KMS-11 (cell line): ENCODE measurements at regions not wholly inside any gene's neighbourhood (a gene's known extent, or its start where the extent isn't known, plus 50 kb on each side); places are given as distances from the start of the nearest gene placed in this dataset.

Experiments
- H2AFZ ChIP-seq: fragments of 200-600 bp; sonication (generic); 2 replicates; pipeline ENCODE4 v1.6.1; 2016; ENCODE audit warnings: antibody characterized with exemption, mixed run types, low read depth
- H3K27ac ChIP-seq: fragments of 200-600 bp; sonication (generic); 2 replicates; pipeline ENCODE4 v1.6.1; 2016; ENCODE audit warnings: mild to moderate bottlenecking, mixed run types
- H3K27me3 ChIP-seq: fragments of 200-600 bp; sonication (generic); 2 replicates; pipeline ENCODE4 v1.6.1; 2017; ENCODE audit warnings: mild to moderate bottlenecking, low read depth, mixed run types, moderate library complexity; ENCODE audit not compliant: insufficient read depth
- H3K36me3 ChIP-seq: fragments of 200-600 bp; sonication (generic); 2 replicates; pipeline ENCODE4 v1.6.1; 2017; ENCODE audit warnings: mild to moderate bottlenecking, mixed run types; ENCODE audit not compliant: insufficient read depth
- H3K4me1 ChIP-seq: fragments of 200-600 bp; sonication (generic); 2 replicates; pipeline ENCODE4 v1.6.1; 2016; ENCODE audit warnings: mild to moderate bottlenecking, low read depth, mixed run types; ENCODE audit not compliant: poor library complexity, severe bottlenecking
- H3K4me2 ChIP-seq: fragments of 200-600 bp; sonication (generic); 2 replicates; pipeline ENCODE4 v1.7.0; 2016; ENCODE audit warnings: mild to moderate bottlenecking, mixed run types
- H3K4me3 ChIP-seq: fragments of 200-600 bp; sonication (generic); IDR thresholded peaks from 2 replicates; pipeline ENCODE4 v1.6.1; 2017; ENCODE audit warnings: low read depth, low read length, mixed read lengths; ENCODE audit not compliant: insufficient read depth
- H3K79me2 ChIP-seq: fragments of 200-600 bp; sonication (generic); 2 replicates; pipeline ENCODE4 v1.6.1; 2016; ENCODE audit warnings: low read depth, mixed run types; ENCODE audit not compliant: insufficient read depth
- H3K9ac ChIP-seq: fragments of 200-600 bp; sonication (generic); 2 replicates; pipeline ENCODE4 v1.6.1; 2016; ENCODE audit warnings: mild to moderate bottlenecking, mixed run types
- H4K20me1 ChIP-seq: fragments of 200-600 bp; sonication (generic); 2 replicates; pipeline ENCODE4 v1.6.1; 2016; ENCODE audit warnings: mild to moderate bottlenecking, mixed run types; ENCODE audit not compliant: insufficient read depth
- TF ChIP-seq, protein P1 (sequence below): fragments of 200-600 bp; sonication (generic); conservative IDR thresholded peaks from 2 replicates; pipeline ENCODE4 v1.6.1; 2017; ENCODE audit warnings: low read depth, mild to moderate bottlenecking, antibody characterized with exemption, low read length, moderate library complexity, mixed read lengths

DNA sequence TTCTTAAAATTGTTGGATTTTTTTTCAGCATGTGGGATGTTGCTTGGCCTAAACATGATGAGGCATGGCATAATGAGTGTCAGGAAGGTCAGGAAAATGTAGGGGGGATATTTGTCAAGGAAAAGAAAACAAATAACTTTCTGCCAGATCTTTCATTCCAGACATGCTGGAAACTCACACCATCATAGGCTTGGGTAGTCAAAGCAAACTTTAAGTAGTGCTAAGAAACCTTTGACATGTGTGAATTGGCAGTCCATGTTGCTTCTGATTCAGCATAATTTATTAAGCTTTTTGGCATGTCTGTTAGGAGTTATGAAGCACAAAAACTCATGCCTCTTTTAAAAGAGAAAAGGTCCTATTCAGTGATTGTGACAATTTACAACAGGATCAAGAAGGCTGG is 61.3 kb upstream of the MTAP start:
- no peaks in the 10 kb centered on the region for H3K27me3 ChIP-seq

DNA sequence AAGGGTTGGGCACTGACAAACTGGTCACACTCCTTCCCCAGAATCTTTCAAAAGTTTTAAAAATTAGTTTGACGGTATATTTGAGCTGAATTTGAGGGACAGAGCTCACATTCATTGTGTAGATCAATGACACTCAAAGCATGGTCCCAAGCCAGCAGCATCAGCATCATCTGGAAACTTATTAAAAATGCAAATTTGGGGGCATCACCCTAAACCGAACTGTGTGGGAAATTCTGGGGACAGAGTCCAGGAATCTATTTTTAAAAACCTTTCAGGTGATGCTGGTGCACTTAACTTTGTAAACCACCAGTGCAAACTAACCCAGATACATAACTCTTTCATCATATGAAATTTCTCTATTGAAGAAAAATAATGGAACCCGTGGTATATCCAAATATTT is 58.1 kb upstream of the MTAP start:
- no peaks in the 10 kb centered on the region for H3K36me3 ChIP-seq
- no peak overlapping the region for H3K4me3 ChIP-seq
- H3K27me3 ChIP-seq, result no peaks in the 10 kb centered on the region
- no peaks in the 10 kb centered on the region for H3K4me1 ChIP-seq
- H4K20me1 ChIP-seq, result no peaks in the 10 kb centered on the region
- no peak overlapping the region for H3K27ac ChIP-seq
- no peak overlapping the region for H3K4me2 ChIP-seq
- no peak overlapping the region for H3K9ac ChIP-seq
- H2AFZ ChIP-seq, result no peak overlapping the region
- TF ChIP-seq, protein P1, sequence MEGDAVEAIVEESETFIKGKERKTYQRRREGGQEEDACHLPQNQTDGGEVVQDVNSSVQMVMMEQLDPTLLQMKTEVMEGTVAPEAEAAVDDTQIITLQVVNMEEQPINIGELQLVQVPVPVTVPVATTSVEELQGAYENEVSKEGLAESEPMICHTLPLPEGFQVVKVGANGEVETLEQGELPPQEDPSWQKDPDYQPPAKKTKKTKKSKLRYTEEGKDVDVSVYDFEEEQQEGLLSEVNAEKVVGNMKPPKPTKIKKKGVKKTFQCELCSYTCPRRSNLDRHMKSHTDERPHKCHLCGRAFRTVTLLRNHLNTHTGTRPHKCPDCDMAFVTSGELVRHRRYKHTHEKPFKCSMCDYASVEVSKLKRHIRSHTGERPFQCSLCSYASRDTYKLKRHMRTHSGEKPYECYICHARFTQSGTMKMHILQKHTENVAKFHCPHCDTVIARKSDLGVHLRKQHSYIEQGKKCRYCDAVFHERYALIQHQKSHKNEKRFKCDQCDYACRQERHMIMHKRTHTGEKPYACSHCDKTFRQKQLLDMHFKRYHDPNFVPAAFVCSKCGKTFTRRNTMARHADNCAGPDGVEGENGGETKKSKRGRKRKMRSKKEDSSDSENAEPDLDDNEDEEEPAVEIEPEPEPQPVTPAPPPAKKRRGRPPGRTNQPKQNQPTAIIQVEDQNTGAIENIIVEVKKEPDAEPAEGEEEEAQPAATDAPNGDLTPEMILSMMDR, result no peak
- H3K79me2 ChIP-seq, result no peaks in the 10 kb centered on the region

More for the DNA sequence above, 61.3 kb upstream of the MTAP start:
- H3K27ac ChIP-seq, result no peak overlapping the region
- no peak overlapping the region for H3K4me2 ChIP-seq
- H3K4me1 ChIP-seq, result no peaks in the 10 kb centered on the region
- H2AFZ ChIP-seq, result no peak overlapping the region
- TF ChIP-seq, protein P1, result no peak
- no peak overlapping the region for H3K4me3 ChIP-seq
- no peaks in the 10 kb centered on the region for H4K20me1 ChIP-seq
- H3K79me2 ChIP-seq, result no peaks in the 10 kb centered on the region
- no peaks in the 10 kb centered on the region for H3K36me3 ChIP-seq
- no peak overlapping the region for H3K9ac ChIP-seq

DNA sequence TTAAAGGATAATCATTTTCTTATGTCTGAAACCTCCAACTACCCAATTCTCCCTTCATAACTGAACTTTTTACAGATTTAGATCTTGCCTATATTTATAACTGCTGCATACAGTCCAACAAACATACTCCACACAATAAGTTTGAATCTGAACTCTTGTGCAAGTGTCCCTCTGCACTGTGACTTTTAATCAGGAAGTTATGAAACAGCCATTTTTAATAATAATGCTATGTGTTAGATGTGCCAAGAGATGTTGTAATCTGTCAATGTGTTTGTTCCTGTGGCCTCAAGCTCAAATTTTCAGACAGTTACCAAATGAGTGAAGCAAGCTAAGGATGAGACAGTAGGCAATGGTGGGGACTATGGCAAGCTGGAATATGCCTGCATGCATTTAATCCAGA is 57.6 kb upstream of the MTAP start:
- Histone ChIP-seq H3K4me1 (no peaks in the 10 kb centered on the region), H3K36me3 (no peaks in the 10 kb centered on the region), H3K9ac (no peak overlapping the region), H3K4me2 (no peak overlapping the region), H3K4me3 (no peak overlapping the region), H3K79me2 (no peaks in the 10 kb centered on the region), H2AFZ (no peak overlapping the region), H3K27ac (no peak overlapping the region), H4K20me1 (no peaks in the 10 kb centered on the region), H3K27me3 (no peaks in the 10 kb centered on the region)
- TF ChIP-seq, protein P1, result no peak

DNA sequence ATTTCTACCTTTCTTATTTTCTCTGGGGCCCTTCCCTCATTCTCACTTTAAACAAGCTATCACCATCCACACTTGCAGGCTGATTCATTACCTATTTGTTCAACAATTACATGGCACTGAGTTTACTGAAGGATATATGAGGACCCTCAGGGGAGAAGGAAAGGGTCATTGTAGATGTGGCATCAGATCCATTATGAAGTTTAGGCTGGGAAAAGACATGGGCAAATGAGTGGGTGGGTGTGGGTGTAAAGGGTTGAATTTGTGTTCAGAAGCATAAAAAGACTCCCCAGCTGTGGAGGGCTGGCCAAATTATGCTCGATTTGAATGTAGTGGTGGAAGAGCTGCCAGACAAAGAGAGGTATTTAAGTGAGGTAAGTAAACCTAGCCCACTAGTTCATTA is 55.9 kb upstream of the MTAP start:
- no peaks in the 10 kb centered on the region for H3K4me1 ChIP-seq
- no peak overlapping the region for H2AFZ ChIP-seq
- H3K27ac ChIP-seq, result no peak overlapping the region
- no peak overlapping the region for H3K4me2 ChIP-seq
- H3K9ac ChIP-seq, result no peak overlapping the region
- TF ChIP-seq, protein P1, result no peak
- no peaks in the 10 kb centered on the region for H3K27me3 ChIP-seq
- no peaks in the 10 kb centered on the region for H3K79me2 ChIP-seq
- H4K20me1 ChIP-seq, result no peaks in the 10 kb centered on the region
- no peaks in the 10 kb centered on the region for H3K36me3 ChIP-seq
- no peak overlapping the region for H3K4me3 ChIP-seq
